Lung microvascular endothelial cell (primary cell): ENCODE measurements at regions not wholly inside any gene's neighbourhood (a gene's known extent, or its start where the extent isn't known, plus 50 kb on each side); places are given as distances from the start of the nearest gene placed in this dataset.
"Not testable (repeated sequence)": the region's sequence is repeated elsewhere in the genome, so short reads cannot be mapped to it uniquely, and the experiment has no call there.

ENCODE experiments used
- DNase-seq, 2 donors: peaks; one replicate each; pipeline versions ENCODE4 v3.0.0 to v3.0.0-alpha.2; 2010; ENCODE audit warnings: low read depth in 2 of 2

- peak; percentile 49 to 88 for DNase-seq
These were observed 299.7 kb downstream of the C16orf95 start for GRCh38 chr16:87017371-87018012.

DNA sequence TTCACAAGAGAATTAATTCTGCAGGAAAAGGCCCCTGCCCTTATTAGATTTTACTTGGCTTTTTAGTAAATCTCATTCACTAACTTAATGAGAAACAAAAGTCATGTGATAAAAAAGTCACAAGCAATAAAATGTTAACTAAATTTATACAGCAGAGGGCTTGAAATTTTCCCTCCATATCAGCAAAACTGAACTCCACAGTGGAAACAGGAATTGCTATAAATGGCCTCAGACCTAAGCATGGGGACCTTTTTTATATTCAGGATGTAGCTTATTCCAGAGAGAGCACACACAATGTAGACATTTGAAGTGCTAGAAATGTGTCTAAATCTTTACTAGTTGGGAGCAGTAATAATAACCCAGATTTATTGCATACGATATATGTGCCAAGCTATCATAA, 291.5 kb downstream of the C16orf95 start:
- DNase-seq, result peak in 1 of 2 donors; percentile 92

DNA sequence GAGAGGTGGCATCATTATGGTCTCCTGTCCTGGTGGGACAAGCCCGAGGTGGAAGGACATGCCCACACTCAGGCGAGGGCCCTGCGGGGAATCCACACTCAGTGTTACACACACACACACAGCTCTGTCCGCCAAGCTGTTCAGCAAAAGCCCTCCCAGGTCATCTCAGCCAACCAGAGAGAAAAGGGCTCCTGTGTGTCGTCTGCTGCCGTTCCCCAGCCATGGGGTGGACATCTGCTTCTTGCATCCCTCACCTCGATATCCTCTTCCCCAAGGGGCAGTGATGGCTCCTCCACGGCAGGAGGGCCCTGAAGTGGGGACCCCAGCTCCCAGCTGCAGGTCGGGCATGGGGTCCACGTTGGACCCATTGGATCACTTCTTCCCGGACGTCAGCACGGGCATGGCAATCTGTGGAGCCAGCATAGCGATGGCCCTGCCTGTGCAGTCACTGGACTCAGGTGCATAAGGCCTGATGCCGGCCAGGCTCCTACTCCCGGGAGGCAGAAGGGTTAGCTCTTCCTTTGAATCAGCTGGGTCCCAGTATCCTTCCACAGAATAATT, 290.1 kb downstream of the C16orf95 start:
- DNase-seq, result no peak

GRCh38 chr16:87028481-87029320, 288.5 kb downstream of the C16orf95 start:
- no peak for DNase-seq

- no peak for DNase-seq
These were observed 284.6 kb downstream of the C16orf95 start for GRCh38 chr16:87032554-87032953.

DNA sequence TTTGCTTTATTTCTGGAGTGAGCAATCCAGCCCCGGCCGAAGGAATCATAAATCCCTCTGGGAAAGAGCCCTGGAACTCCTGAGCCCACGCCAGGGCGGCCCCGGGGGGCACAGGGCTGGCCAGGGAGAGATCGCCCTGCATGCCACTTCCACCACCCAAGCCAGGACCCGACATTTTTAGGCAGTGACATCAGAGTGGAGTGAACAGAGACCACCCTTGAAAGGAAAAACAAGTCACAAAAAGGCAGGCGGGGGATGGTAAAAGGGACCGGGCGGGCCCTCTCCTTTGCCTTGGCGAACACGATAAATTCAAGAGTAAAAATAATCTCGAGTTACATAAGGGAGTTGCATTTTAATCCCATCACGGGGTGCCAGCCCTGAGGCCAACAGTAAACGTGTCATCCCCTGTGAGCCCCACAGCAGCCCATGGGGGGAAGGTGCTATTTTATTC, 284.1 kb downstream of the C16orf95 start:
- DNase-seq, result no peak

- no peak for DNase-seq
These were observed 283.5 kb downstream of the C16orf95 start for GRCh38 chr16:87033541-87034300.

- DNase-seq, result no peak
These were observed 282.9 kb downstream of the C16orf95 start for GRCh38 chr16:87034317-87034716.

- no peak for DNase-seq
These were observed 282.1 kb downstream of the C16orf95 start for GRCh38 chr16:87035053-87035452.

DNA sequence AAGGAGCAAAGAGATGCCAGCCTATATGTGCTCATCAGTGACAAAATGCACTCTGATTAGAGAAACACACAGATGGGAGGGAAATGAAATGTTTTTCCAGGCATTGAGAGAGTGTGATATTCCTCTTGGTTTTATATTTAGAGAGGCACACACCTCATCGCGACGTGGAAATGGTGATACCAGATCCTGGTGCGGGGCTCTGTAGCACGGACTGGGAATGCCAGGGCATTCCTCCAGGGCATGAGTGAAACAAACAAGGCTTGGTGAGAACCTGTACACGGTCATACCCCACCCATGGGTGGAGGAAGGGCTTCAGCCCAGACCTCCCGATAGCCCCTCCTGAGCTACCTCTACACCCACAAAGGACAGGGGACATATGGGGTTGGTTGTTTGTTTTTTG, 280.2 kb downstream of the C16orf95 start:
- no peak for DNase-seq

- DNase-seq, result not testable (repeated sequence)
These were observed 278.7 kb downstream of the C16orf95 start for GRCh38 chr16:87038528-87038927.

DNA sequence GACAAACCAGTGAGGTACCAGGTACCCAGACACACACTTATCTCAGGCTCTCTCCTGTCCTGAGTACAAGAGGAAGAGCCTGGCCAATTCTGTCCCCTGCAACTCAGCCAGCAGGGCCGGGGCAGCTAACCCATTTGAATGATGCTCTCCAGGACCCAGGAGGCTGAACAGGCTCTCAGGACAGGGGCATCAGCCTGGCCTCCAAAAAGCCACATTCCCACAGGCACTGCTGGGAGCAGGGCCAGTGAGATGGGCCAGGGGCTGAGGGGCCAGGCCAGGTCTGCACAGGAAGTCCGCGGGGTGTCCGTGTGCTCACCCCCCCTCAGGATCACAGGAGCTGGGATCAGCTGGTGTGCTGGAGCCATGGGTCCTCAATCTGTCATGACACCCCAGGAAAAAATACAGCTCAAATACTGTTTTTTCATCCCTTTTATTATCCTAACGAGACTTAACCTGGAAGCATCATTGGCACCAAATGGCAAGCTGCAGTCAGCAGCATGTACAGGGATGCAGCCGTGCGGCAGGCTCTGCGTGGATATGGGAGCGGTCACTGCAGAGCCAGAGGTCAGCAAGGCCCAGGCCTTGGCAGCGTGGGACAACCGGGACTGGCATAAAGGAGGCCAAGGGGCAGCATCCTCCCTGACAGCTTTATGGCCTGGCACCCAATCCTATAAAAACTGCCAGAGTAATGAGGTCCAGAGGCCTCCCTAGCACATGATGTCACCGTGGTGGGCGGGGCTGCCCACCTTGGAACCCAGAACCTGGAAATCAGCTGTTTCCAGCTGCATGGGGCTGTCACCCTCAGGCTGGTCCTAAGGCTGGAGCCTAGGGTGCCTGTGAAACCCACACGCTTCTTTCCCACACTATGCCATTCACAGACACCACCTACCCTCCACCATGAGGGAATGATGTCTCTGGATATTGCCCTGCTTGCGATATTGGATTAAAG, 276.7 kb downstream of the C16orf95 start:
- peak in 1 of 2 donors; percentile 87 for DNase-seq

DNA sequence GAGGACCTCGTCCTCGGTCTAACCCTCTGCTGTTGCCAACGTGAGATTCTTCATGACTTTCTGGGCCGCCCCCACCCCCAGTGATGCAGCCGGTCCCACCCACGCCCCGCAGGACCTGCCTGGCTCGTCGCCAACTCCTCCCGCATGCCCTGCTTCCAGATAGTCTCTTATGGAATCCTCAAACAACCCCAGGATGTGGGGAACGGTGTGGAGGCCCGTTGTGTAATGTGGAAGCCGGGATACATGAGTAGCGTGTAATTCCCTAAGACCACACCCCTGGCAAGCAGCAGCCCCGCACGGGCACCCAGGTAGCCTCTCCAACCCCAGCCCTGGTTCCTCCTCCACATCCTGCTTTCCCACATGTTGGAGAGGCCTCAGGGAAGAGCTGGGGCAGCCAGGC, 275.9 kb downstream of the C16orf95 start:
- no peak for DNase-seq

DNA sequence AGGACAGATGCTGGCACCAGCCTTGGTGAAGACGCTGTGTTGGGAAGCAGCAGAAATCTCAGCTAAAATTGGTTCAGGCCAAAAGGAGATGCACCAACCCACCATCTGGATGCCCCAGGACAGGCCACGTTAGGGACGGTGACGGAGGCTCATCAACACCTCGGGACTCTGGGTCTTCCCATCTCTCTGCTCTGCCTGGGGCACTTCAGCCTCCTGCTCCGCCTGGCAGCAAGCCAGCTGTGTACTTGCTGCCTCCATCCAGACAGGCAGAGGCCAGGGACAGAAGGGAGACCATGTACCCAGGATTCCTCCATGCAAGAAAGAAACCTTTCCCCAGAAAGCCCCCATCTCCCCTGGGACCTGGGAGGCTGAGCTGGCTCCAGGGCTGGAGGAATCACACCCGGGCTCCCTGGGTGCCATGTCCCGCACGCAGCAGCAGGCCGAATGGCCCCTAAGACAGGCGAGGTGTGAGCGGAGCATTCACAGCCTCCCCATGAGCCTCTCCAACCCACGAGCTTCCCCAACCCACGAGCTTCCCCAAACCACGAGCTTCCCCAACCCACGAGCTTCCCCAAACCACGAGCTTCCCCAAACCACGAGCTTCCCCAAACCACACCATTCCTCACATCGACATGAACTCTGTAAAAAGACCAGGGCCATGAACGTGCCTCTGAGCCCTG, 274.5 kb downstream of the C16orf95 start:
- peak in 1 of 2 donors; percentile 20 for DNase-seq

GRCh38 chr16:87043231-87044031, 273.8 kb downstream of the C16orf95 start:
- peak in 1 of 2 donors; percentile 93 for DNase-seq

DNA sequence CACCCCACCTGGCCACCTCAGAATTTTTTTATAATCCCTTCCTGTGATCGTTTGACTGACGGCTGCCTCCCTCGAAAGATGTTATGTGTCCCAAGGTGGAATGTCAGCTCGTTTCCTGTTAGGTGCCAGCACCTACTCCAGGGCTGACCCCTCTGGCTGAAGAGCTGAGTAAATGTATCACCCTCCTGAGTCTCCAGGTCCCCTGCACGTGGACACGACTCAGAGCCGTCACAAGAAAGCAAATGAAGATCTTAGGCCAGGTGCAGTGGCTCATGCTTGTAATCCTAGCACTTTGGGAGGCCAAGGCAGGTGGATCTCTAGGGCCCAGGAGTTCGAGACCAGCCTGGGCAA, 273.2 kb downstream of the C16orf95 start:
- no peak for DNase-seq

DNA sequence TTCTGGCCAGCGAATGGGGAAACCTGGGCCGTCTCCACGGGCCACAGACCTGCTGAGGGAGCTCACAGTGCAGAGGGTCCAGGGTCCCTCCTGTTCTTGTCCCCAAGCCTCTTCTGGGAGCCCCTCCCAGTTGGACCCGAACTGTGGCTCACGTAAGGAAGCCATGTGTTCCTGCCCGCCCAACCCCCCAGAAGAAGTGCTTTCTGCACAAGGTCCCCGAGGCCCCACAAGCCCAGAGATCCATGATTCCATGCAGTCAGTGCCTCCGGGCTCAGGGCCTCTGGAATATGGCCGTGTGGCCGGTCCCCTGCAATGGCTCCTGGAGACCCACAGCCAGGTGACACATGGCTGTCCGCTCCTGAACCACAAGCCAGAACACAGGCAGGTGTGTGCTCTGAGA, 272.4 kb downstream of the C16orf95 start:
- no peak for DNase-seq

GRCh38 chr16:87045466-87046216, 271.6 kb downstream of the C16orf95 start:
- DNase-seq, result no peak

GRCh38 chr16:87046235-87046634, 271.0 kb downstream of the C16orf95 start:
- DNase-seq, result no peak
